GM12891 (cell line): ENCODE measurements at regions not wholly inside any gene's neighbourhood (a gene's known extent, or its start where the extent isn't known, plus 50 kb on each side); places are given as distances from the start of the nearest gene placed in this dataset.

Experiments
- PAX5 ChIP-seq: IDR thresholded peaks from 2 replicates; pipeline ENCODE4 v1.6.1; 2011; ENCODE audit warnings: low read length, moderate library complexity, mild to moderate bottlenecking; ENCODE audit not compliant: insufficient read depth, severe bottlenecking
- POLR2A ChIP-seq: IDR thresholded peaks from 2 replicates; pipeline ENCODE4 v1.6.1; 2011; ENCODE audit warnings: low read depth, low read length, control low read depth
- POLR2AphosphoS5 ChIP-seq: IDR thresholded peaks from 2 replicates; pipeline ENCODE4 v1.6.1; 2011; ENCODE audit warnings: low read depth, low read length, control low read depth
- TAF1 ChIP-seq: IDR thresholded peaks from 2 replicates; pipeline ENCODE4 v1.6.1; 2011; ENCODE audit warnings: low read depth, low read length, control low read depth

- TF ChIP-seq POLR2A (no peak), POLR2AphosphoS5 (no peak), TAF1 (no peak), PAX5 (no peak)
Measured at GRCh38 chr6:125414507-125414906, 112.7 kb upstream of the HDDC2 start.
